Pons (tissue), 1 donor: ENCODE measurements at regions not wholly inside any gene's neighbourhood (a gene's known extent, or its start where the extent isn't known, plus 50 kb on each side); places are given as distances from the start of the nearest gene placed in this dataset.
"Not testable (repeated sequence)": the region's sequence is repeated elsewhere in the genome, so short reads cannot be mapped to it uniquely, and the experiment has no call there.

Source experiments
- DNase-seq: peaks from one replicate; pipeline ENCODE4 v3.0.0-alpha.2; 2016; ENCODE audit warnings: low spot score

DNA sequence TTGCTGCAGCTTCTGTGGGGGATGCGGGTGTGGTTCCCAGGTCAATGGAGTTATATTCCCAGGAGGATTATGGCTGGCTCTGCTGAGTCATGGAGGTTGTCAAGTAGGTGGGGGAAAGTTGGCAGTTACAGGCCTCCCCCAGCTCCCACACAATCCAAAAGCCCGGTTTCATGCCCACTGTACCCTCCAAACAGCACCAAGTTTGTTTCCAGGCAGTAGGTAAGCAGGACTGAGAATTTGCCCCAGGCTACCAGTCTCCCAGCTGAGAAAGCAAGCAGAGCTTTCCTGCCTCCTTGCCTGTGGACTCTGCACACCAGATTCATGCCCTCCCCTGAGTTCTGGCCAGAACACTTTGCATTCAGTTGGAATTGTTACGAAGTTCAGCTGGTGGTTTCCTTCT lies 578.2 kb downstream of the MEI4 start:
- no peak for DNase-seq

DNA sequence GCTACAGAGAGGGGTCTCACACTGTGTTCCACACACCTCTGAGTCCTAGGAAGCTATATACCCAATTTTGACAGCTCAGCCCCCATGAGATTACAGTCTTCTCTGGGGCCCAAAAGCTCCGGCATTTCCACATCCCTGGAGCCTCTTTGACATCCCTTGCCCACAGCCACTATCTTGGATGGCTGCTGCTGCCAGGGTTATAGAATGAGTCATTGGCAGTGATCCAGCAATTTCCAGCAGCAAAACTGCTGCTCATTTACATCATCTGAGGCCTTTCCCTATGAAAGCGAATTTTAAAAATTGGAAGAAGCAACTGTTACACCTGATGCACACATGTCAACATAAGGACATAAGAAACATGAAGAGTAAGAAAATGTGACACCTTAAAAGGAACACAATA lies 590.7 kb downstream of the MEI4 start:
- DNase-seq = no peak

DNA sequence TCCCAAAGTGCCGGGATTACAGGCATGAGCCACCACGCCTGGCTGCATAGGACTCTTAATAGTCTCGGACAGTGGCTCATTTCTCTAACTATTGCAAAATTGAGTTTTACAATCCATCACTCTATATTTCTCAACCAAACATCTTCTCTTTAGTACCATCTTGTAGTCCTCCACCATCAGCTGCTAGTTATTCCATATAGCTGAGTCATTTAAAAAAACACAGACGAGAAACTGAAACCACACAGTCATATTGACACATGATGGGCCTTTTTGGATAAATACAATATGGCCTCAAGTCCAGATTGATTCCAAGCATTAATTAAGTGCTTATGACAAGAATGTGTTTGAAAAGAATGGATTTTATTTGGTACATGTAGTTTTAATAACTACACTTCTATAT lies 599.1 kb downstream of the MEI4 start:
- DNase-seq = no peak

DNA sequence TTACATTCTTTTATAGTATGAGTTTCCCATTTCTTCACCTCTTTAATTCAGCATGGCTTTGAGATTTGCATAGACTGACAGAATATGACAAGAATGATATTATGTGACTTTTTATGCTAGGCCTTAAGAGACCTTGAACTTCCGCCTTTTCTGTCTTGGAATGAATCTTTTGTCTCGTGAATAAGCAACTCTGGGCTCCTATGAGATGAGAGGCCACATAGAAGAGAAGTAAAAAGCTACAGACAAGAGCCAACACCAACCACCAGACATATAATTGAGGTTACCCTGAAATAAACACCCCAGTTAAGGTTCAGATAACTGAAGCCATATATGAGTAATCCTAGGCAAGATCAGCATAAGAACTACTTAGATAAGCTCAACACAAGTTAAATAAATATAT lies 600.8 kb downstream of the MEI4 start:
- DNase-seq = no peak

DNA sequence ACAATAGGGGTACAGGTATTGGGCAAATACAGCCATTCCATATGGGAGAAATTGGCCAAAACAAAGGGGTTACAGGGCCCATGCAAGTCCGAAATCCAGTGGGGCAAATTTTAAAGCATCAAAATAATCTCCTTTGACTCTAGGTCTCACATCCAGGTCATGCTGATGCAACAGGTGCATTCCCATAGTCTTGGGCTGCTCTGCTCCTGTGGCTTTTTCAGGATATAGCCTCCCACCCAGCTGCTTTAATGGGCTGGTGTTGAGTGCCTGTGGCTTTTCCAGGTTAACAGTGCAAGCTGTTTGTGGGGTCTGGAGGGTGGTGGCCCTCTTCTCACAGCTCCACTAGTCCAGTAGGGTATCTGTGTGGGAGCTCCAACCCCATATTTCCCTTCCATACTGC lies 607.1 kb downstream of the MEI4 start:
- no peak for DNase-seq

DNA sequence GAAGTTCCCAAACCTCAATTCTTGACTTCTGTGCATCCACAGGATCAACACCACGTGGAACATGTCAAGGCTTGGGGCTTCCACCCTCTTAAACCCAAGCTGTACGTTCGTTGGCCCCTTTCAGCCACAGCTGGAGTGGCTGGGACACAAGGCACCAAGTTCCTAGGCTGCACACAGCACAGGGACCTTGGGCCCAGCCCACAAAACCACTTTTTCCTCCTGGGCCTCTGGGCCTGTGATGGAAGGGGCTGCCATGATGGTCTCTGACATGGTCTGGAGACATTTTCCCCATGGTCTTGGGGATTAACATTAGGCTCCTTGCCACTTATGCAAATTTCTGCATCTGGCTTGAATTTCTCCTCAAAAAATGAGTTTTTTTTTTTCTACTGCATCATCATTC lies 606.9 kb upstream of the IRAK1BP1 start:
- DNase-seq = not testable (repeated sequence)

DNA sequence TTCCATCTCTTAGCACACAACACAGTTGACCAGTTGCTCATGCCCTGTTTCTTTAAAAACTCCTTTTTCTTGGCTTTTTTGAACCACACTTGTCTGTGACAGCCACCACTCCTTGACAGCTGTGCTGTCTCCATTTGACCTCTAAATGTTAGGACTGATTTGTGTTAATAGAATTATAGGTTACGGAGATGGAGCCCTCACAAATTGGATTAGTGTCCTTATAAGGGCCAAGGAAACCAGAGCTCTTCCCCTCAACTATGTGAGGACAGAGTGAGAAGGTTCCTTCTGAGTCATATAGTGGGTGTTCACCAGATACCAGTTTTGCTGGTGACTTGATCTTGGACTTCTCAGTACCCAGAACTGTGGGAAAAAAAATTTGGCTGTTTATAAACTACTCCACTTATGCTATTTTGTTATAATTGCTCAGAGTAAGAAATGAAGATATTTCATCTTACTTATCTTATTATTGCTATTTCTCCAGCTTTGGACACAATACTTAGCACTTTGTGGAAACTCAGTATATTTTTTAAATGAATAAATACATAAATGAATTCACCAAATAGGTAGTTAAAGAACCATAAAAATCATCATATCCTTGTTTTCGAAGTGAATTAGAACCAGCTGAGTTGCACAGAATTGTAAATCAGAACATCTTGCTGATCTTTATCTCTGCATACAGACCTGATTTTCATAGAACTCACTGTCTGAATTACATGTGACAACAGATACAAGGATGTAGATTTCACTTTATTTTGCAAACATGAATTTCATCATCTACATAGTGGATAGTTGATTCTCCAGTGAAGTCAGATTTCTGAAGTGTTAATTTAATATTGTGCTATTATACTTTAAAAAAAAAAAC lies 598.5 kb upstream of the IRAK1BP1 start:
- DNase-seq = no peak

DNA sequence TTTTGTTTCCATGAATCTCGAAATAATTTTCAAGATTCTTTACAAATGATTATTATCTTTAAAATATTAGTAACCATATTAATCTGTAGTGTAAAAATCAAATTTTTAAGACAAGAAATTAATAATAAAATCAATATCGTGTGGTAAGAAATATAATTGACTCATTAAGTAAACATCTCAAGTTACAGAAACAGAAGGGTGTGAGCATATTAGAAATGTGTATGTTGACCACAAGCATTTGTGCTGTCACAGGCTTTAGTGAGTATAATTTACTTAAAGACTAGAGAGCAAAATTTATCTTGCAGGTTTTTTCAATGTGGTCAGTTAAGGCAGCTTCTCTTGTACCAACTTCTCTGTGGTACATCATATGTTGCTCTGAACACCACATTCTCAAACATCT lies 566.5 kb upstream of the IRAK1BP1 start:
- no peak for DNase-seq

DNA sequence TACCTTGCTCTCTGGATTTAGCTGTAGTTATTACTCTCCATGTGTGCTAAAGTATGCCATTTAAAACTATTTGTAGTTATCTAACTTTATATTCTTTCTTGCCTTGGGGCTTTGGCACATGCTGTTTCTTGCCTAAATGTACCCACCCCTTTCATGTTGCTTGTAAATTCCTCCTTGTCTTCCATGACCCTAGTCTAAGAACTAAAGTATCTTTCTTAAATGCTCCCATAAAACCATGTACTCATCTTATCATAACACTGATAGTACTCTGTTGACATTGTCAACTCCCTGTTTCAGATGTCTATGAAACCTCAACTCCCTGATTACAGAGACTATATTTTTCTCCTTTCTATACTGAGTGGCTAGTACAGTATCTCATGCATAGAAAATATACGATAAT lies 564.9 kb upstream of the IRAK1BP1 start:
- no peak for DNase-seq

DNA sequence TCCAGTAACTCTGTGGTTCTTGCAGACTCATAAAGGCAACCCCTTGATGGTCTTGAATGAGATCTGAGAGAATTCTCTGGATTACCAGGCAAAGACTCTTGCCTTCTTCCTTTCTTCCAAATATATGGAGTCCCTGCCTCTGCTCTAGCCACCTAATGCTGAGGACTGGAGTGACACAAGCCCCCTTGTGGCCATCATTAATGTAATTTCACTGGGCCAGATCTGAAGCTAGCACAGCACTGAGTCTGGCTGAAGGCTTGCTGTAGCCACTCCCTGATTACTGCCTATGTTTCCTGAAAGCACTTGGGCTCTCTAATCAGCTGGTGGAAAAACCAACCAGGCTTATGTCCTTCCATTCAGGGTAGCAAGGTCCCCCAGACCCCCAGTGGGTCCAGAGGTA lies 559.3 kb upstream of the IRAK1BP1 start:
- DNase-seq = no peak

DNA sequence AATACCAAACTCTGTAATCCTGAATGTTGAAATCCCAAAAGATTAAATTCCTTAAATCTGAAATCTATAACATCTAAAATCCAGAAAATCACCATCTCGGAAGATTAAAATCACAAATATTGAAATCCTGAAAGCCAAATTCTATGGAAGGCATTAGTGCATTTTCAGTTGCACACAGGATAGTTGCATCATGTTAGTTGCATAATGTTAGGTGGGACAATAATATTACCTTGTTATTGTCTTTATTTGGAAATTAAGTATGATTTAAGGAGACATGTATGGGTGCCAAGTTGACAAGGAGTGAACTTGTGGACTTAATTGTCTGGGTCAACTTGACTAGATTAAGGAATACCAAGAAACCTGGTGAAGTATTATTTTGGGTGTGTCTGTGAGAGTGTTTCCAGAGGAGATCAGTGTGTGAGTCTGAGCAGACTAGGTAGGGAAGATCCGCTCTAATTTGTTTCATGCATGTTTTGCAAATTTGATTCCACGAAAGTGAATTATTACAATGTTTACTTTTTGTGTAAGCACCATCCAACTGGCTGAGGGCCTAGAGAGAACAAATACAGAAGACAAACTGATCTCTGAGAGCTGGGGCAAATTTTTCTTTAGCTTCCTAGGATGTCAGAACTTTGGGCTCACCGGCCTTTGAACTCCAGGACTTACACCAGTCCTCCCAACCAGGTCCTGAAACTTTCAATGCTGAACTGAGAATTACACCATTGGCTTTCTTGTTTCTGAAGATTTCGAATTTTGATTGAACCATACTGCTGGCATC lies 545.1 kb upstream of the IRAK1BP1 start:
- DNase-seq = no peak

DNA sequence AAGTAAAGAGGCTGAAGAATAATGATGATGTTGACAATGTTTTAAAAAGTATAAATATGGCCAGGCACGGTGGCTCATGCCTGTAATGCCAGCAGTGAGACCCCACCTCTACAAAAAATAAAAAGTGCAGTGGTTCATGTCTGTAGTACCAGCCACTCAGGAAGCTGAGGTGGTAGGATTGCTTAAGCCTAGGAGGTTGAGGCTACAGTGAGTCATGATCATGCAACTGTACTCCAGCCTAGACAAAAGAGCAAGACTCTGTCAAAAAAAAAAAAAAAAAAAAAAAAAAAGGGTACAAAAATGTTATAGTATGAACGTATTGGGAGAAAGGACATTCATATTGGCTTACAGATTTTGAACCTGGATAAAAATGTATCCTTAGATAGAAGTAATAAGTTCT lies 543.1 kb upstream of the IRAK1BP1 start:
- DNase-seq = no peak

DNA sequence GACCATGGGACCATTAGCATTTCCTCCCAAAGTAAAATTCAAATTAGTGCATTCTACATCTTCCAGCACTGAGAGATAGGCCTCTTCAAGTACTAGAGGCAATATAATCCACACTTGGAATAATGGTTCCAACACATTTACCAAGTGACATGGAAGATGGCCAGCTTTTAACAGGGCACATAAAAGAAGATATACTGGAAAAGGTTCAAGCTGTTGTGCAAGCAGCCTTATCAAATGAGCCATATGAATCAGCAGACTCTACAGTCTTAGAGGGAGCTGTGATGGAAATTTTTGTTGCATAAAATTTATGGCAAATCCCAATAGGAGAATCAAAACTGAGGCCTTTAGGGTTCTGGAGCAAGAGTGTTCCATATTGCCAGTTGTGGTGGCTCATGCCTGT lies 526.6 kb upstream of the IRAK1BP1 start:
- DNase-seq = no peak

DNA sequence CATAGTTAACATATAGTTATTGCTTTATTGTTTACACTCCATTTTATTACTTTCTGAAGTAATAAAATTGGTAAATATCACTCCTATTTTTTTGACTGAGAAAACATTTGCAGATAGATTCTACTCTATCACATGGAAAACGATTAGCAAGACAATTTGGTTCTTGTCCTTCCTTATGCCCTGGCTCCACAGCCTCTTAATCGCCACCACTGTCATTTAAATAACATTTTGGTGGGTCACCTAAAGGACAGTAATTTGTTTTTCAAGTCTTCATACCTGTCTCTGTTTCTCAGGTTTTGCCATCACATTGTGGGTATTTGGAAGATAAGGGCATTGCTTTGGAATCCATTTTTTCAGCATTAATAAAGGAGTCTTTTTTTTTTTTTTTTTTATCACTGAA lies 521.5 kb upstream of the IRAK1BP1 start:
- DNase-seq = no peak

DNA sequence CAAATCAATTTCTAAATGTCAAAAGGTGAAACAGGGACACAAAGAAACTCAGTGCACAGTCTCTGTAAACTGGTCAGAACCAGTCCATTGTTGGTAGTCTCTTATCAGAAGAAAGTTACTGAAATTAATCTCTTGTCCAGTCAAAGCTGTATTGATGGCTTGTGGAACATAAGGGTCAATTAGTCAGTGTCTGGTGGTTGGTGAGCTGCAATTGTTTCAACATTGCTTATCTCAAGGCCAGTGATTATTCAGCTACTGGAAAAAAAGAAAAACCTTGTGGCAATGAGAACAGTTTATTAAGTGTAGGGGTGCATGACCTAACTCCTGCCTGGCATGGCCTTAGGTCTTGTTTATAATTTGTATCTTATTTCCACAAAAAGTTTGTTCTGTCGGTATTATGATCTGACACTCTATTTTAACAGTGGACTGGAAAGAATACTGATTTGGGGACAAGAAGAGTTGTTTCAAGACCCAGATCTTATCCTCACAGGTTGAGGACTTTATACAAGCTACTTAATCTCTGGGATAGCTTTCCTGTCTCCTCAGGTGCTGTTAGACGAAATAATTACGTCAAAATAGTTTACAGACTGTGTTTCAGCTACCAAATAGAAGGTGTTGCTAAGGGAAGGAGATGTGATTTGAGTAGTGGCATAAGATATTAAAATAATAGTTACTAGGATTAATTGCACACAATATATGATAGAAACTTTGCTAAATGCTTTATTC lies 520.0 kb upstream of the IRAK1BP1 start:
- DNase-seq = no peak

DNA sequence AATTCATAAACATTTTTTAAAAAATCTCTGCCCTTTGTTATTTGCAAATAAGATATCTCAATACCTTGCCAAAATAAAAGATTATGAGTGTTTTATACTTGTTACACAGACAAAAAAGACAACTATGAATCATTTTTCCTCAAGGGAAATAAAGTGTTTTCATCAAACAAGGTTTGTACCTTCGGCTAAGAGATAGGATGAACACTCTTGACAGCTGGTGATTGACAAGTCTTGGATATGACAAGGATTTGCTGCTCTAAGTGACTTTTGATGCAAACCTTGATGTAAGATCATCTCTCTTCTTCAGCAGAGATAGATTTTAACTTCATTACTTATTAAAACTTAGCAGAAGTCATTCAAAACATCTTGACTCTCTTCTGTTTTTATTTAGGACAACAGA lies 514.3 kb upstream of the IRAK1BP1 start:
- no peak for DNase-seq

DNA sequence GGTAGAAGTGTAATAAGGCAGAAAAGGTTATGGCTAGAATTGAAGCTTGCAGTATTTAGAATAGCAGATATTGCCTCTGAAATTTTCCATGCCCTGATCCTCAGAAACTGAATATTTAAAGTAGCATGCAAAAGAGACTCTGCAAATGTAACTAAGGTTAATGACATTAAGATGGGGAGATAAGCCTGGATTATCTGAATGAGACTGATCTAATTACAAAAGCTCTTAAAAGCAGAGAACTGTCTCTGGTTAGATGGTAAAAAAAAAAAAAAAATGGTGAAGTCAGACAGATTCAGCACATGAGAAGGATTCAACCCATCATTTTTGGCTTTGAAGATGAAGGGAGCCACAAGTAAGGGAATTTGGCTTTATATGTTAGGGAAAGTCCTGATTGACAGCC lies 503.7 kb upstream of the IRAK1BP1 start:
- no peak for DNase-seq

DNA sequence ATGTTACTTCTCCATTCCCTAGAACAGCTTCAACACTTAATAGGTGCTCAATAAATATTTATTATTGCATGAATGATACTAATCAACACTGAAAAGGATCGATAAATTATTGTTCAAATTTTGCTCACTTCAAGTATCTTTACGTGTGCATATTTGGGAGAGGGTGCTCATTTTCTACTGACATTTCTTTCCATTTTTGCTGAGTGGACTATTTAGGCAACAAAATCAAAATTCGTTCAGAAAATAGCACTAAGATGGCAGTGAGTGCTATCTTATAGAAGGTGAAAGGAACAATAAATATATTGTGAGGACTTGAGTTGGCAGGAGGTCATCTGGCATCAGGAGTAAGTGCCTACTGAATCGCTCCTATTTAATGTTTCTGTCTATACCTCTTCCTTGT lies 501.9 kb upstream of the IRAK1BP1 start:
- no peak for DNase-seq

DNA sequence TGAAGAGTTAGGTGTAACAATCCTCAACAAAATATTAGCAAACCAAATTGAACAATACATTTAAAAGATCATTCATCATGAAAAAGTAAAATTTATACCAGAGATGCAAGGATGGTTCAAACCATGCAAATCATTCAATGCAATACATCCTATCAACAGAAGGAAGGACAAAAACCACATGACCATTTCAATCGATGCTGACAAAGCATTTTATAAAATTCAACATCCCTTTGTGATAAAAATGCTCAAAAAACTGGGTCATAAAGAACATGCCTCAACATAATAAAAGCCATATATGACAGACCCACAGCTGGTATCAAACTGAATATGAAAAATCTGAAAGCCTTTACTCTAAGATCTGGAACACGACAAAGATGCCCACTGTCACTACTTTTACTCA lies 490.3 kb upstream of the IRAK1BP1 start:
- DNase-seq = no peak

DNA sequence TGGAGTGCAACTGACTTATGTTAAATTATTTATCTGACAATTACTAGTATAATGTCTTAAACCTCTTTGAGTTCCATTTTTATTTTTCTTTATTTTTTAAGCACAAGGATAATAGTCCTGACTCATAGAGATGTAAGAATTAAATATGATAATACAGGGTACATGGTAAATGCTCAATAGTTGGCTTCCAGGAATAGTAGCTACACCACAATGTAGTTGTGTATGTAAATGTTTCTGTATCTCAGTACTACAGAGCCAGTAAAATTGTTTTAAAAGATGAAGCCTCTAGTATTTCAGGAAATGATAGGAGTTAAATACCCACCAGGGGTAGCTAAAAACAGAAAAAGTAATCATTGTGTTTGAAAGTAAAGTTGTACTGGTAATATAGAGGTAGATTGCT lies 487.4 kb upstream of the IRAK1BP1 start:
- DNase-seq = no peak

DNA sequence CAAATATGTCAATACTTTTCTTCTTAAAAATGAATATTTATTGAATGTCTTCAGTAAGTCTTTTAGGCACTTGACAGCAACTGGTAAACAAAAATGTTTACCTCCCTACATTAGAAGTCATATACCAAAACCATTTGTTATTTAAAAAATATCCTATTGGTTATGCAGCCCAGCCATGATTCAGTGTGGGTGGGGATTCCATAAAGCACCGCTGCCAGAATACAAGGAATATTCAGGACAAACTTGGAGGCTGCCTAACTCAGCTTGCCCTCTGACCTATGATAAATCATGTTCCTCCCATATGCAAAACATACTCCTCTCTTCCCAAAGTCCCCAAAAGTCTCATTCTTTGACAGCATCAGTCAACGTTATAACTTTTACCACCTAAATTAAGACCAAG lies 486.8 kb upstream of the IRAK1BP1 start:
- no peak for DNase-seq

DNA sequence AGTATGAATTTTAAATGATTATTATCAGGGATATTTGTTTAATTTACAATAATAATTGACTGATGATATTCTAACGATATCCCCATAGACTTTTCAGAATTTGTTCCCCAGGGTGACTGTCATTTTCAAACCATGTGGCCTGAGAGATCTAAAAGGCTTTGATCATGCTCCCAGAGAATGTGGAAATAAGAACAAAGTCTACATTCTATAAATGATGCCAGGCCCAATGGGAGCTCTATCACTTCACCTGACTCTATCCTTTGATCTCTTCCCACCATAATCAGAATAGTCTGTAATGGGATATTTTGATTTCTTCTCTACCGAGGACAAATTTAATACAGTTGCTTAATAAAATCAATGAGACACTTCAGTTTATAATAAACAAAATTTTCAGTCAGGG lies 483.4 kb upstream of the IRAK1BP1 start:
- no peak for DNase-seq

DNA sequence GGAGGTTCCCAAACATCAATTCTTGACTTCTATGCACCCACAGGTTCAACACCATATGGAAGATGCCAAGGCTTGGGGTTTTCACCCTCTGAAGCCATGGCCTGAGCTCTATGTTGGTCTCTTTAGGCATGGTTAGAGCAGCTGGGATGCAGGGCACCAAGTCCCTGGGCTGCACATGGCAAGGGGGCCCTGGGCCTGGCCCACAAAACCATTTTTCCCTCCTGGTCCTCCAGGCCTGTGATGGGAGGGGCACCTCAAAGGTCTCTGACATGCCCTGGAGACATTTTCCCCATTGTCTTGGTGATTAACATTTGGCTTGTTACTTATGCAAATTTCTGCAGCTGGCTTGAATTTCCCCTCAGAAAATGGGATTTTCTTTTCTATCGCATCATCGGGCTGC lies 480.5 kb upstream of the IRAK1BP1 start:
- not testable (repeated sequence) for DNase-seq
